Ishikawa (cell line): ENCODE measurements at regions not wholly inside any gene's neighbourhood (a gene's known extent, or its start where the extent isn't known, plus 50 kb on each side); places are given as distances from the start of the nearest gene placed in this dataset.

Experiments used
- CREB1 ChIP-seq: IDR thresholded peaks from 2 replicates; pipeline ENCODE4 v1.6.1; 2012; ENCODE audit warnings: low read depth
- FOXM1 ChIP-seq: IDR thresholded peaks from 2 replicates; pipeline ENCODE4 v1.6.1; 2012; ENCODE audit warnings: low read depth, borderline replicate concordance
- RAD21 ChIP-seq: IDR thresholded peaks from 2 replicates; pipeline ENCODE4 v1.6.1; 2012; ENCODE audit warnings: low read depth
- TAF1 ChIP-seq: IDR thresholded peaks from 2 replicates; pipeline ENCODE4 v1.6.1; 2012; ENCODE audit warnings: low read depth, mild to moderate bottlenecking
- TCF12 ChIP-seq: IDR thresholded peaks from 2 replicates; pipeline ENCODE4 v1.6.1; 2012; ENCODE audit warnings: low read depth
- YY1 ChIP-seq: IDR thresholded peaks from 2 replicates; pipeline ENCODE4 v1.6.1; 2012; ENCODE audit warnings: low read depth
- ZBTB7A ChIP-seq: IDR thresholded peaks from 2 replicates; pipeline ENCODE4 v1.6.1; 2012; ENCODE audit warnings: low read depth
- TF ChIP-seq, protein P1 (sequence below): IDR thresholded peaks from 2 replicates; pipeline ENCODE4 v1.6.1; 2012; ENCODE audit warnings: low read depth, mild to moderate bottlenecking
- TF ChIP-seq, protein P2 (sequence below): IDR thresholded peaks from 2 replicates; pipeline ENCODE4 v1.6.1; 2012
- TF ChIP-seq, protein P3 (sequence below): IDR thresholded peaks from 2 replicates; pipeline ENCODE4 v1.6.1; 2012

DNA sequence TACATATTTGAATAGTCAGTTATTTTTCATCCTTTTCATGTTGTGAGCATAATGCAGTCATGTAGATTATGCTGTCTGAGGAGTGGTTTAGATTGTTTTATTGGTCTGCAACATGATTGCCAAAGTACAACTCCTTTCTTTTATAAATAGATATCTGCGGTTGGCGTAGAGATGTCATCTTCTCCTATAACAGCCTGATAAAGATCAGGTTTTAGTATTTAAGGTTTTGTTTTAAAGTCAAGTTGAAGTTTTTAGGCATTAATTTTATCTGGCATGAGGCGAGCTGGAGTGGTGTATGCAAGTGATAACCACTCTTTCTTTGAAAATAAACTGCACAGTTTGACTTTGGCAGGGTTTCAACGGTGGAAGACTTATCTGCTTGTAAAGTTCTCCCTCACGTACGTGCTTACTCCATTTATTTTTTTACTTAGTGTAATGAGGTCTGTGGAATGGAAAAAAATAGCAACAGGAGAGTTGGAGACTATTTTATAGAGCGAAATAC lies 126.3 kb downstream of the FBXO8 start:
- TF ChIP-seq TAF1 (no peak), TCF12 (no peak), CREB1 (no peak), RAD21 (no peak), YY1 (no peak), ZBTB7A (no peak), FOXM1 (no peak)
- TF ChIP-seq, protein P1, sequence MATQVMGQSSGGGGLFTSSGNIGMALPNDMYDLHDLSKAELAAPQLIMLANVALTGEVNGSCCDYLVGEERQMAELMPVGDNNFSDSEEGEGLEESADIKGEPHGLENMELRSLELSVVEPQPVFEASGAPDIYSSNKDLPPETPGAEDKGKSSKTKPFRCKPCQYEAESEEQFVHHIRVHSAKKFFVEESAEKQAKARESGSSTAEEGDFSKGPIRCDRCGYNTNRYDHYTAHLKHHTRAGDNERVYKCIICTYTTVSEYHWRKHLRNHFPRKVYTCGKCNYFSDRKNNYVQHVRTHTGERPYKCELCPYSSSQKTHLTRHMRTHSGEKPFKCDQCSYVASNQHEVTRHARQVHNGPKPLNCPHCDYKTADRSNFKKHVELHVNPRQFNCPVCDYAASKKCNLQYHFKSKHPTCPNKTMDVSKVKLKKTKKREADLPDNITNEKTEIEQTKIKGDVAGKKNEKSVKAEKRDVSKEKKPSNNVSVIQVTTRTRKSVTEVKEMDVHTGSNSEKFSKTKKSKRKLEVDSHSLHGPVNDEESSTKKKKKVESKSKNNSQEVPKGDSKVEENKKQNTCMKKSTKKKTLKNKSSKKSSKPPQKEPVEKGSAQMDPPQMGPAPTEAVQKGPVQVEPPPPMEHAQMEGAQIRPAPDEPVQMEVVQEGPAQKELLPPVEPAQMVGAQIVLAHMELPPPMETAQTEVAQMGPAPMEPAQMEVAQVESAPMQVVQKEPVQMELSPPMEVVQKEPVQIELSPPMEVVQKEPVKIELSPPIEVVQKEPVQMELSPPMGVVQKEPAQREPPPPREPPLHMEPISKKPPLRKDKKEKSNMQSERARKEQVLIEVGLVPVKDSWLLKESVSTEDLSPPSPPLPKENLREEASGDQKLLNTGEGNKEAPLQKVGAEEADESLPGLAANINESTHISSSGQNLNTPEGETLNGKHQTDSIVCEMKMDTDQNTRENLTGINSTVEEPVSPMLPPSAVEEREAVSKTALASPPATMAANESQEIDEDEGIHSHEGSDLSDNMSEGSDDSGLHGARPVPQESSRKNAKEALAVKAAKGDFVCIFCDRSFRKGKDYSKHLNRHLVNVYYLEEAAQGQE = no peak
- TF ChIP-seq, protein P2, sequence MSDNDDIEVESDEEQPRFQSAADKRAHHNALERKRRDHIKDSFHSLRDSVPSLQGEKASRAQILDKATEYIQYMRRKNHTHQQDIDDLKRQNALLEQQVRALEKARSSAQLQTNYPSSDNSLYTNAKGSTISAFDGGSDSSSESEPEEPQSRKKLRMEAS = no peak
- TF ChIP-seq, protein P3, sequence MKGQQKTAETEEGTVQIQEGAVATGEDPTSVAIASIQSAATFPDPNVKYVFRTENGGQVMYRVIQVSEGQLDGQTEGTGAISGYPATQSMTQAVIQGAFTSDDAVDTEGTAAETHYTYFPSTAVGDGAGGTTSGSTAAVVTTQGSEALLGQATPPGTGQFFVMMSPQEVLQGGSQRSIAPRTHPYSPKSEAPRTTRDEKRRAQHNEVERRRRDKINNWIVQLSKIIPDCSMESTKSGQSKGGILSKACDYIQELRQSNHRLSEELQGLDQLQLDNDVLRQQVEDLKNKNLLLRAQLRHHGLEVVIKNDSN = no peak
